ENCODE measurements at regions not wholly inside any gene's neighbourhood (a gene's known extent, or its start where the extent isn't known, plus 50 kb on each side); places are given as distances from the start of the nearest gene placed in this dataset.

DNA sequence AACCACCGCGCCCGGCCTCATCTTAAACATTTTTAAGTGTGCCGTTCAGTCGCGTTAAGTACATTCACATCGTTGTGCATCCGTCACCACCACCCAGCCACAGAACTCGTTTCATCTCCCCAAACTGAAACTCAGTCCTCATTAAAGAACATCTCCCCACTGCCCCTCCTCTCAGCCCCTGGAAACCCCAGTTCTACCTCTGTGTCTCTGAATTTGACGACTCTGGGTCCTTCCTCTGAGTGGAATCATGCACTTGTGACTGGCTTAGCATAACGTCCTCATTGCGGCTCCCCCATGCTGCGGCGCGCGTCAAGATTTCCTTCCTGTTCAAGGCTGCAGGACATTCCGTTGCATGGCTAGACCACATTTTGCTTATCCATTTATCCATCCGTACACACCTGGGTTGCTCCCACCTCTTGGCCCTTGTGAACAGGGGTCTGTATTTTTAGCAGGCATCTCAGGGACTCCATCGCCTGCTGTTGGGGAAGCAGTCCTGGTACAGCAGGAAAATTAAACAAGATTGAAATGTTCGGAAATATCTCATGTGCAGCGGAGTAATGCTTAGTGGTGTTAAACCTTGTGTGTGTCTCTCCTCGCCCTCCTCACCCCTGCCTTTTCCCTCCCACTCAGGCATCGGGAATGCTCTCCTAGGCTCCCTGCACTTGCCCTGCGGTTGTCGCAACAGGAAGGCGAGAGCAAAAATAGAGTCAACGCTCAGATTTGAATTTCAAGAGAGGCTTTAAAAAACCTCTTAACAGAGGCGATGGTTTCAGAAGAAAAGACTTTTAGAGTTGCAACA, 127.9 kb downstream of the PXDC1 start:
- peak; percentile 29 for DNase-seq (ENCODE audit: low spot score)
- no peak overlapping the region for H3K27ac ChIP-seq (ENCODE audit: low read depth)

More for the DNA sequence above, 127.9 kb downstream of the PXDC1 start:
- Histone ChIP-seq H4K20me1 (replicated peaks; ENCODE audit: insufficient read depth) (no peaks in the 10 kb centered on the region), H3K9me2 (ENCODE audit: insufficient read depth) (peaks cover 6% of the 10 kb centered on the region; the same call in 1 of the 2 replicates), H2AFZ (peak overlapping the region; percentile 96), H3K27me3 (ENCODE audit: insufficient read depth) (peaks cover 3% of the 10 kb centered on the region; the same call in 1 of the 2 replicates), H3K4me1 (ENCODE audit: insufficient read depth) (peaks cover 26% of the 10 kb centered on the region), H3K4me3 (no peak overlapping the region), H3F3A (replicated peaks; ENCODE audit: low read depth) (no peaks in the 10 kb centered on the region; the same call in 1 of the 2 replicates), H3K79me2 (replicated peaks; ENCODE audit: insufficient read depth) (no peaks in the 10 kb centered on the region), H3K36me3 (ENCODE audit: insufficient read depth) (no peaks in the 10 kb centered on the region), H3K4me2 (peak overlapping the region; percentile 51; the same call in 1 of the 2 replicates)
- no peak for ATAC-seq
- Mint-ChIP-seq H3K27ac (peak overlapping the region; percentile 49; the same call in 1 of the 2 replicates), H3K9me3 (no peaks in the 10 kb centered on the region), H3K4me3 (no peak overlapping the region), H3K4me1 (peaks cover 45% of the 10 kb centered on the region), H3K36me3 (ENCODE audit: low read depth) (no peaks in the 10 kb centered on the region), H3K27me3 (ENCODE audit: insufficient read depth, low read depth, poor library complexity) (peaks cover 15% of the 10 kb centered on the region)
- TF ChIP-seq ZNF114 (CRISPR knock-in tag; IDR thresholded peaks at IDR 0.05) (no peak), ZNF331 (CRISPR knock-in tag; IDR thresholded peaks at IDR 0.05; ENCODE audit: low read depth) (no peak), EZH2phosphoT487 (IDR thresholded peaks at IDR 0.05; ENCODE audit: unreplicated experiment) (no peak), POLR2AphosphoS5 (IDR thresholded peaks at IDR 0.05; ENCODE audit: low read depth) (no peak)
- TF ChIP-seq, protein P1, sequence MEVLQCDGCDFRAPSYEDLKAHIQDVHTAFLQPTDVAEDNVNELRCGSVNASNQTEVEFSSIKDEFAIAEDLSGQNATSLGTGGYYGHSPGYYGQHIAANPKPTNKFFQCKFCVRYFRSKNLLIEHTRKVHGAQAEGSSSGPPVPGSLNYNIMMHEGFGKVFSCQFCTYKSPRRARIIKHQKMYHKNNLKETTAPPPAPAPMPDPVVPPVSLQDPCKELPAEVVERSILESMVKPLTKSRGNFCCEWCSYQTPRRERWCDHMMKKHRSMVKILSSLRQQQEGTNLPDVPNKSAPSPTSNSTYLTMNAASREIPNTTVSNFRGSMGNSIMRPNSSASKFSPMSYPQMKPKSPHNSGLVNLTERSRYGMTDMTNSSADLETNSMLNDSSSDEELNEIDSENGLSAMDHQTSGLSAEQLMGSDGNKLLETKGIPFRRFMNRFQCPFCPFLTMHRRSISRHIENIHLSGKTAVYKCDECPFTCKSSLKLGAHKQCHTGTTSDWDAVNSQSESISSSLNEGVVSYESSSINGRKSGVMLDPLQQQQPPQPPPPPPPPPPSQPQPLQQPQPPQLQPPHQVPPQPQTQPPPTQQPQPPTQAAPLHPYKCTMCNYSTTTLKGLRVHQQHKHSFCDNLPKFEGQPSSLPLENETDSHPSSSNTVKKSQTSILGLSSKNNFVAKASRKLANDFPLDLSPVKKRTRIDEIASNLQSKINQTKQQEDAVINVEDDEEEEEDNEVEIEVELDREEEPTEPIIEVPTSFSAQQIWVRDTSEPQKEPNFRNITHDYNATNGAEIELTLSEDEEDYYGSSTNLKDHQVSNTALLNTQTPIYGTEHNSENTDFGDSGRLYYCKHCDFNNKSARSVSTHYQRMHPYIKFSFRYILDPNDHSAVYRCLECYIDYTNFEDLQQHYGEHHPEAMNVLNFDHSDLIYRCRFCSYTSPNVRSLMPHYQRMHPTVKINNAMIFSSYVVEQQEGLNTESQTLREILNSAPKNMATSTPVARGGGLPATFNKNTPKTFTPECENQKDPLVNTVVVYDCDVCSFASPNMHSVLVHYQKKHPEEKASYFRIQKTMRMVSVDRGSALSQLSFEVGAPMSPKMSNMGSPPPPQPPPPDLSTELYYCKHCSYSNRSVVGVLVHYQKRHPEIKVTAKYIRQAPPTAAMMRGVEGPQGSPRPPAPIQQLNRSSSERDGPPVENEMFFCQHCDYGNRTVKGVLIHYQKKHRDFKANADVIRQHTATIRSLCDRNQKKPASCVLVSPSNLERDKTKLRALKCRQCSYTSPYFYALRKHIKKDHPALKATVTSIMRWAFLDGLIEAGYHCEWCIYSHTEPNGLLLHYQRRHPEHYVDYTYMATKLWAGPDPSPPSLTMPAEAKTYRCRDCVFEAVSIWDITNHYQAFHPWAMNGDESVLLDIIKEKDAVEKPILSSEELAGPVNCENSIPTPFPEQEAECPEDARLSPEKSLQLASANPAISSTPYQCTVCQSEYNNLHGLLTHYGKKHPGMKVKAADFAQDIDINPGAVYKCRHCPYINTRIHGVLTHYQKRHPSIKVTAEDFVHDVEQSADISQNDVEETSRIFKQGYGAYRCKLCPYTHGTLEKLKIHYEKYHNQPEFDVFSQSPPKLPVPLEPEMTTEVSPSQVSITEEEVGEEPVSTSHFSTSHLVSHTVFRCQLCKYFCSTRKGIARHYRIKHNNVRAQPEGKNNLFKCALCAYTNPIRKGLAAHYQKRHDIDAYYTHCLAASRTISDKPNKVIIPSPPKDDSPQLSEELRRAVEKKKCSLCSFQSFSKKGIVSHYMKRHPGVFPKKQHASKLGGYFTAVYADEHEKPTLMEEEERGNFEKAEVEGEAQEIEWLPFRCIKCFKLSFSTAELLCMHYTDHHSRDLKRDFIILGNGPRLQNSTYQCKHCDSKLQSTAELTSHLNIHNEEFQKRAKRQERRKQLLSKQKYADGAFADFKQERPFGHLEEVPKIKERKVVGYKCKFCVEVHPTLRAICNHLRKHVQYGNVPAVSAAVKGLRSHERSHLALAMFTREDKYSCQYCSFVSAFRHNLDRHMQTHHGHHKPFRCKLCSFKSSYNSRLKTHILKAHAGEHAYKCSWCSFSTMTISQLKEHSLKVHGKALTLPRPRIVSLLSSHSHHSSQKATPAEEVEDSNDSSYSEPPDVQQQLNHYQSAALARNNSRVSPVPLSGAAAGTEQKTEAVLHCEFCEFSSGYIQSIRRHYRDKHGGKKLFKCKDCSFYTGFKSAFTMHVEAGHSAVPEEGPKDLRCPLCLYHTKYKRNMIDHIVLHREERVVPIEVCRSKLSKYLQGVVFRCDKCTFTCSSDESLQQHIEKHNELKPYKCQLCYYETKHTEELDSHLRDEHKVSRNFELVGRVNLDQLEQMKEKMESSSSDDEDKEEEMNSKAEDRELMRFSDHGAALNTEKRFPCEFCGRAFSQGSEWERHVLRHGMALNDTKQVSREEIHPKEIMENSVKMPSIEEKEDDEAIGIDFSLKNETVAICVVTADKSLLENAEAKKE (CRISPR knock-in tag; IDR thresholded peaks at IDR 0.05), result no peak
- TF ChIP-seq, protein P2, sequence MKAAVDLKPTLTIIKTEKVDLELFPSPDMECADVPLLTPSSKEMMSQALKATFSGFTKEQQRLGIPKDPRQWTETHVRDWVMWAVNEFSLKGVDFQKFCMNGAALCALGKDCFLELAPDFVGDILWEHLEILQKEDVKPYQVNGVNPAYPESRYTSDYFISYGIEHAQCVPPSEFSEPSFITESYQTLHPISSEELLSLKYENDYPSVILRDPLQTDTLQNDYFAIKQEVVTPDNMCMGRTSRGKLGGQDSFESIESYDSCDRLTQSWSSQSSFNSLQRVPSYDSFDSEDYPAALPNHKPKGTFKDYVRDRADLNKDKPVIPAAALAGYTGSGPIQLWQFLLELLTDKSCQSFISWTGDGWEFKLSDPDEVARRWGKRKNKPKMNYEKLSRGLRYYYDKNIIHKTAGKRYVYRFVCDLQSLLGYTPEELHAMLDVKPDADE (IDR thresholded peaks at IDR 0.05), result no peak
